ENCODE measurements at regions not wholly inside any gene's neighbourhood (a gene's known extent, or its start where the extent isn't known, plus 50 kb on each side); places are given as distances from the start of the nearest gene placed in this dataset.

DNA sequence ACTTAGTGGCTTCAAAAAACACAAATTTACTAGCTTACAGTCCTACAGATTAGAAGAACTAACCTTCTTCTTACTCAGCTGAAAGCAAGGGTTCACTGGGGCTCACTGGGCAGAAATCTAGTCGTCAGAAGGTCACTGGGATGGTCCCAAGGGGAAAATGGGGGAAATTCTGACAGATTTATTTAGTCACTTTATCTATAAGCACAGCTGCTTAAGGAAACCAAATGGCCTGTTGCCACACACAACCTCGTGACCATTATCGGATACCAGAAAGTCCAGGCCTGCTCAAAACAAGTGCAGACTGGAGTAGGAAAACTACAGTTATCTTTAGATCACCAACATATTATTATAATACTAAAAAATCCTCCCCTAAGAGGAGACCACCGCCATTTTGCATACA is 374.6 kb upstream of the ASIC2 start:
- no peak for TF ChIP-seq POLR2AphosphoS5 (IDR thresholded peaks at IDR 0.05)
- TF ChIP-seq CTCF (IDR thresholded peaks at IDR 0.05), result no peak
- no peak for TF ChIP-seq POLR2A (IDR thresholded peaks at IDR 0.05)

All from gastroesophageal sphincter (tissue), 3 donors.